ENCODE measurements at regions not wholly inside any gene's neighbourhood (a gene's known extent, or its start where the extent isn't known, plus 50 kb on each side); places are given as distances from the start of the nearest gene placed in this dataset.
"Not testable (repeated sequence)": the region's sequence is repeated elsewhere in the genome, so short reads cannot be mapped to it uniquely, and the experiment has no call there.

- POLR2A ChIA-PET: no interaction called here
- no peak for DNase-seq (ENCODE audit: extremely low spot score)
- CTCF ChIA-PET: no interaction called here
- no peak for TF ChIP-seq CTCF (IDR thresholded peaks at IDR 0.05; ENCODE audit: control extremely low read depth, extremely low read depth, low read depth, missing control alignments)
Measured at GRCh38 chr12:83528571-83528970, 841.9 kb downstream of the TMTC2 start.

- ChIA-PET CTCF (no interaction called here), POLR2A (no interaction called here)
- TF ChIP-seq CTCF (IDR thresholded peaks at IDR 0.05; ENCODE audit: control extremely low read depth, extremely low read depth, low read depth, missing control alignments): no peak
- no peak for DNase-seq (ENCODE audit: extremely low spot score)
Measured at GRCh38 chr12:83527810-83528209, 841.1 kb downstream of the TMTC2 start.

- no peak for TF ChIP-seq CTCF (IDR thresholded peaks at IDR 0.05; ENCODE audit: control extremely low read depth, extremely low read depth, low read depth, missing control alignments)
- ChIA-PET CTCF (no interaction called here), POLR2A (no interaction called here)
- DNase-seq (ENCODE audit: extremely low spot score): no peak
Measured at GRCh38 chr12:83515306-83516026, 828.8 kb downstream of the TMTC2 start.

GRCh38 chr12:83514372-83514771 lies 827.7 kb downstream of the TMTC2 start:
- DNase-seq (ENCODE audit: extremely low spot score): no peak
- CTCF ChIA-PET: no interaction called here
- no peak for TF ChIP-seq CTCF (IDR thresholded peaks at IDR 0.05; ENCODE audit: control extremely low read depth, extremely low read depth, low read depth, missing control alignments)
- POLR2A ChIA-PET: no interaction called here

GRCh38 chr12:83506841-83507240 lies 820.1 kb downstream of the TMTC2 start:
- DNase-seq (ENCODE audit: extremely low spot score): no peak
- POLR2A ChIA-PET: no interaction called here
- CTCF ChIA-PET: no interaction called here
- TF ChIP-seq CTCF (IDR thresholded peaks at IDR 0.05; ENCODE audit: control extremely low read depth, extremely low read depth, low read depth, missing control alignments): no peak

- ChIA-PET CTCF (no interaction called here), POLR2A (no interaction called here)
- TF ChIP-seq CTCF (IDR thresholded peaks at IDR 0.05; ENCODE audit: control extremely low read depth, extremely low read depth, low read depth, missing control alignments): no peak
- no peak for DNase-seq (ENCODE audit: extremely low spot score)
Measured at GRCh38 chr12:83505586-83505985, 818.9 kb downstream of the TMTC2 start.

- POLR2A ChIA-PET; DNase-seq (ENCODE audit: extremely low spot score); CTCF ChIA-PET: not testable (repeated sequence)
Measured at GRCh38 chr12:83499894-83500293, 813.2 kb downstream of the TMTC2 start.

Data from GM10248 (cell line).